Vagina (tissue), 2 donors: ENCODE measurements at regions not wholly inside any gene's neighbourhood (a gene's known extent, or its start where the extent isn't known, plus 50 kb on each side); places are given as distances from the start of the nearest gene placed in this dataset.

Experiments used
- DNase-seq, 2 donors: peaks; one replicate each; pipeline ENCODE4 v3.0.0-alpha.2; 2017; ENCODE audit errors: extremely low spot score in 2 of 2
- H3K27ac ChIP-seq: fragments of 200-600 bp; sonication (generic); one replicate; pipeline ENCODE4 v1.5.1; 2019
- H3K27me3 ChIP-seq: fragments of 200-600 bp; sonication (generic); one replicate; pipeline ENCODE4 v1.5.1; 2019
- H3K36me3 ChIP-seq, 2 donors: fragments of 200-600 bp; sonication (generic); one replicate each; pipeline ENCODE4 v1.5.1; 2017 to 2019
- H3K4me1 ChIP-seq: fragments of 200-600 bp; sonication (generic); one replicate; pipeline ENCODE4 v1.5.1; 2019
- H3K4me3 ChIP-seq, 2 donors: fragments of 200-600 bp; sonication (generic); 1 replicate in 1 of 2; 2 replicates in 1 of 2; pipeline ENCODE4 v1.5.1; 2016 to 2019
- H3K9me3 ChIP-seq: fragments of 200-600 bp; sonication (generic); one replicate; pipeline ENCODE4 v1.5.1; 2019
- CTCF ChIP-seq, 3 experiments: fragments of 450-650 bp in 2 of 3; fragments of 200-600 bp in 1 of 3; sonication (generic) in 1 of 3; IDR thresholded peaks; one replicate each; pipeline ENCODE4 v1.5.1; 2017 to 2019; ENCODE audit warnings: antibody characterized with exemption in 3 of 3, mild to moderate bottlenecking in 2 of 3, moderate library complexity in 2 of 3
- POLR2A ChIP-seq, 2 donors: fragments of 450-650 bp; IDR thresholded peaks; one replicate each; pipeline ENCODE4 v1.6.1; 2017; ENCODE audit warnings: antibody characterized with exemption in 2 of 2, mild to moderate bottlenecking in 2 of 2, moderate library complexity in 2 of 2
- POLR2AphosphoS5 ChIP-seq, 2 donors: sonication (generic); formaldehyde crosslinking; IDR thresholded peaks; one replicate each; pipeline ENCODE4 v1.9.0; 2017; ENCODE audit warnings: antibody characterized with exemption in 2 of 2, mild to moderate bottlenecking in 2 of 2, low read depth in 1 of 2; ENCODE audit not compliant: insufficient read depth in 1 of 2
- intact Hi-C: fragments of 100-400 bp; cut with DNase I; formaldehyde crosslinking; loops from one replicate; pipeline ENCODE4 v1.15.1; 2023

- H3K27ac ChIP-seq: no peak overlapping the region
- DNase-seq: no peak
- intact Hi-C loops: no loop called here
These were observed 329.7 kb upstream of the WWC1 start for GRCh38 chr5:167961731-167962130.

GRCh38 chr5:167964529-167964928, 326.9 kb upstream of the WWC1 start:
- intact Hi-C loops: no loop called here

More at GRCh38 chr5:167961731-167962130, 329.7 kb upstream of the WWC1 start:
- Histone ChIP-seq H3K4me3 (no peak overlapping the region), H3K9me3 (no peaks in the 10 kb centered on the region), H3K27me3 (no peaks in the 10 kb centered on the region), H3K4me1 (no peaks in the 10 kb centered on the region), H3K36me3 (no peaks in the 10 kb centered on the region)
- TF ChIP-seq POLR2A (IDR thresholded peaks at IDR 0.05) (no peak), POLR2AphosphoS5 (IDR thresholded peaks at IDR 0.05; ENCODE audit: insufficient read depth in 1 of 2, low read depth in 1 of 2) (no peak)

GRCh38 chr5:167965710-167966109, 325.7 kb upstream of the WWC1 start:
- Histone ChIP-seq H3K4me3 (no peak overlapping the region), H3K36me3 (no peaks in the 10 kb centered on the region), H3K27ac (no peak overlapping the region), H3K4me1 (peaks cover 6% of the 10 kb centered on the region), H3K27me3 (no peaks in the 10 kb centered on the region), H3K9me3 (no peaks in the 10 kb centered on the region)
- DNase-seq: no peak
- intact Hi-C loops: no loop called here
- TF ChIP-seq POLR2A (IDR thresholded peaks at IDR 0.05) (no peak), POLR2AphosphoS5 (IDR thresholded peaks at IDR 0.05; ENCODE audit: insufficient read depth in 1 of 2, low read depth in 1 of 2) (no peak), CTCF (IDR thresholded peaks at IDR 0.05) (no peak)

More at GRCh38 chr5:167964529-167964928, 326.9 kb upstream of the WWC1 start:
- no peak for DNase-seq
- Histone ChIP-seq H3K9me3 (no peaks in the 10 kb centered on the region), H3K36me3 (no peaks in the 10 kb centered on the region), H3K4me3 (no peak overlapping the region), H3K27me3 (no peaks in the 10 kb centered on the region), H3K27ac (no peak overlapping the region), H3K4me1 (peaks cover 6% of the 10 kb centered on the region)
- TF ChIP-seq POLR2A (IDR thresholded peaks at IDR 0.05) (no peak), POLR2AphosphoS5 (IDR thresholded peaks at IDR 0.05; ENCODE audit: insufficient read depth in 1 of 2, low read depth in 1 of 2) (no peak), CTCF (IDR thresholded peaks at IDR 0.05) (no peak)

GRCh38 chr5:167966979-167967378, 324.5 kb upstream of the WWC1 start:
- TF ChIP-seq POLR2A (IDR thresholded peaks at IDR 0.05): no peak
- TF ChIP-seq POLR2AphosphoS5 (IDR thresholded peaks at IDR 0.05; ENCODE audit: insufficient read depth in 1 of 2, low read depth in 1 of 2): no peak
- TF ChIP-seq CTCF (IDR thresholded peaks at IDR 0.05): no peak
- intact Hi-C loops: no loop called here
- no peak overlapping the region for H3K4me3 ChIP-seq

GRCh38 chr5:167967494-167968177, 323.8 kb upstream of the WWC1 start:
- Histone ChIP-seq H3K36me3 (no peaks in the 10 kb centered on the region), H3K4me1 (peaks cover 6% of the 10 kb centered on the region), H3K27ac (no peak overlapping the region), H3K9me3 (no peaks in the 10 kb centered on the region), H3K4me3 (no peak overlapping the region), H3K27me3 (no peaks in the 10 kb centered on the region)
- DNase-seq: no peak
- no peak for TF ChIP-seq POLR2A (IDR thresholded peaks at IDR 0.05)
- TF ChIP-seq POLR2AphosphoS5 (IDR thresholded peaks at IDR 0.05; ENCODE audit: insufficient read depth in 1 of 2, low read depth in 1 of 2): peak in 1 of 2 donors; percentile 38
- intact Hi-C loops: no loop called here

More at GRCh38 chr5:167966979-167967378, 324.5 kb upstream of the WWC1 start:
- Histone ChIP-seq H3K27ac (no peak overlapping the region), H3K9me3 (no peaks in the 10 kb centered on the region), H3K27me3 (no peaks in the 10 kb centered on the region), H3K36me3 (no peaks in the 10 kb centered on the region), H3K4me1 (peaks cover 6% of the 10 kb centered on the region)
- DNase-seq: no peak

GRCh38 chr5:167968837-167969236, 322.6 kb upstream of the WWC1 start:
- no peak overlapping the region for H3K4me3 ChIP-seq
- no peaks in the 10 kb centered on the region for H3K27me3 ChIP-seq
- intact Hi-C loops: no loop called here
- H3K36me3 ChIP-seq: no peaks in the 10 kb centered on the region
- no peaks in the 10 kb centered on the region for H3K9me3 ChIP-seq
- H3K4me1 ChIP-seq: peaks cover 6% of the 10 kb centered on the region
- no peak overlapping the region for H3K27ac ChIP-seq
- TF ChIP-seq POLR2AphosphoS5 (IDR thresholded peaks at IDR 0.05; ENCODE audit: insufficient read depth in 1 of 2, low read depth in 1 of 2) (no peak), POLR2A (IDR thresholded peaks at IDR 0.05) (no peak), CTCF (IDR thresholded peaks at IDR 0.05) (no peak)
- DNase-seq: no peak
